Thyroid gland (tissue), 4 donors: ENCODE measurements at regions not wholly inside any gene's neighbourhood (a gene's known extent, or its start where the extent isn't known, plus 50 kb on each side); places are given as distances from the start of the nearest gene placed in this dataset.

Experiments used
- DNase-seq, 2 donors: peaks; one replicate each; pipeline ENCODE4 v3.0.0-alpha.2; 2019
- H3K27ac ChIP-seq, 3 donors: fragments of 200-600 bp; sonication (generic); 1 replicate in 2 of 3; 2 replicates in 1 of 3; pipeline ENCODE4 v1.5.1; 2016 to 2019; ENCODE audit warnings: mild to moderate bottlenecking in 1 of 3, moderate library complexity in 1 of 3
- H3K27me3 ChIP-seq: fragments of 200-600 bp; sonication (generic); one replicate; pipeline ENCODE4 v1.5.1; 2019
- H3K36me3 ChIP-seq, 2 donors: fragments of 200-600 bp; sonication (generic); one replicate each; pipeline ENCODE4 v1.5.1; 2016 to 2019
- H3K4me1 ChIP-seq, 2 donors: fragments of 200-600 bp; sonication (generic); one replicate each; pipeline ENCODE4 v1.5.1; 2017 to 2019
- H3K4me3 ChIP-seq, 3 donors: fragments of 200-600 bp; sonication (generic); replicated peaks in 1 of 3; 1 replicate in 2 of 3; 2 replicates in 1 of 3; pipeline ENCODE4 v1.5.1; 2016; ENCODE audit warnings: mild to moderate bottlenecking in 1 of 3
- H3K9me3 ChIP-seq: fragments of 200-600 bp; sonication (generic); one replicate; pipeline ENCODE4 v1.5.1; 2017
- CTCF ChIP-seq, 6 experiments: fragments of 200-600 bp in 3 of 6; fragments of 450-650 bp in 3 of 6; sonication (generic) in 3 of 6; IDR thresholded peaks; one replicate each; pipeline ENCODE4 v1.5.1; 2016 to 2019; ENCODE audit warnings: antibody characterized with exemption in 6 of 6, mild to moderate bottlenecking in 2 of 6, inconsistent platforms in 1 of 6, moderate library complexity in 1 of 6
- POLR2A ChIP-seq, 2 donors: fragments of 450-650 bp; IDR thresholded peaks; one replicate each; pipeline ENCODE4 v1.6.1; 2017; ENCODE audit warnings: antibody characterized with exemption in 2 of 2, mild to moderate bottlenecking in 2 of 2, moderate library complexity in 1 of 2
- WGBS, 2 donors: methylation state at CpG; one replicate each; pipeline ENCODE4 v1.1.5; 2017; 5-methylcytosine and 5-hydroxymethylcytosine counted together
- intact Hi-C: fragments of 100-400 bp; cut with DNase I; formaldehyde crosslinking; loops from one replicate; pipeline ENCODE4 v1.15.1; 2023

- Histone ChIP-seq H3K27me3 (no peaks in the 10 kb centered on the region), H3K36me3 (no peaks in the 10 kb centered on the region), H3K27ac (no peak overlapping the region), H3K4me3 (no peak overlapping the region), H3K9me3 (no peaks in the 10 kb centered on the region), H3K4me1 (no peaks in the 10 kb centered on the region)
- DNase-seq: peak in 1 of 2 donors; percentile 9
- intact Hi-C loops: no loop called here
- TF ChIP-seq POLR2A (IDR thresholded peaks at IDR 0.05) (no peak), CTCF (IDR thresholded peaks at IDR 0.05) (no peak)
- WGBS, 2 donors: 62 to 72% methylated on average over 4 of the region's 4 CpGs
Measured at GRCh38 chr3:137061186-137061585, 103.4 kb downstream of the IL20RB start.

- no peak for DNase-seq
Measured at GRCh38 chr3:137062250-137062649, 104.5 kb downstream of the IL20RB start.

GRCh38 chr3:137065381-137065780, 107.6 kb downstream of the IL20RB start:
- TF ChIP-seq CTCF (IDR thresholded peaks at IDR 0.05) (no peak), POLR2A (IDR thresholded peaks at IDR 0.05) (no peak)
- Histone ChIP-seq H3K9me3 (no peaks in the 10 kb centered on the region), H3K4me3 (no peak overlapping the region), H3K36me3 (no peaks in the 10 kb centered on the region), H3K4me1 (no peaks in the 10 kb centered on the region), H3K27me3 (no peaks in the 10 kb centered on the region), H3K27ac (no peak overlapping the region)
- no peak for DNase-seq
- 87 to 100% methylated on average over 1 of the region's 1 CpG for WGBS, 2 donors
- intact Hi-C loops: no loop called here

More at GRCh38 chr3:137062250-137062649, 104.5 kb downstream of the IL20RB start:
- 84 to 90% methylated on average over 2 of the region's 2 CpGs for WGBS, 2 donors
- Histone ChIP-seq H3K36me3 (no peaks in the 10 kb centered on the region), H3K4me1 (no peaks in the 10 kb centered on the region), H3K9me3 (no peaks in the 10 kb centered on the region), H3K27me3 (no peaks in the 10 kb centered on the region), H3K4me3 (no peak overlapping the region), H3K27ac (no peak overlapping the region)
- no peak for TF ChIP-seq CTCF (IDR thresholded peaks at IDR 0.05)
- no peak for TF ChIP-seq POLR2A (IDR thresholded peaks at IDR 0.05)
- intact Hi-C loops: no loop called here

GRCh38 chr3:137066092-137066491, 108.3 kb downstream of the IL20RB start:
- Histone ChIP-seq H3K9me3 (no peaks in the 10 kb centered on the region), H3K36me3 (no peaks in the 10 kb centered on the region), H3K27me3 (no peaks in the 10 kb centered on the region), H3K4me1 (no peaks in the 10 kb centered on the region), H3K4me3 (no peak overlapping the region), H3K27ac (no peak overlapping the region)
- intact Hi-C loops: no loop called here
- 87 to 96% methylated on average over 2 of the region's 2 CpGs for WGBS, 2 donors
- TF ChIP-seq POLR2A (IDR thresholded peaks at IDR 0.05): no peak
- no peak for TF ChIP-seq CTCF (IDR thresholded peaks at IDR 0.05)
- DNase-seq: no peak

- WGBS, 2 donors: 8 to 17% methylated on average over 1 of the region's 1 CpG
- Histone ChIP-seq H3K4me3 (no peak overlapping the region), H3K27me3 (no peaks in the 10 kb centered on the region), H3K4me1 (no peaks in the 10 kb centered on the region), H3K36me3 (no peaks in the 10 kb centered on the region), H3K9me3 (no peaks in the 10 kb centered on the region), H3K27ac (no peak overlapping the region)
- TF ChIP-seq POLR2A (IDR thresholded peaks at IDR 0.05): no peak
- TF ChIP-seq CTCF (IDR thresholded peaks at IDR 0.05): no peak
- DNase-seq: no peak
- intact Hi-C loops: no loop called here
Measured at GRCh38 chr3:137071104-137071503, 113.3 kb downstream of the IL20RB start.
